ENCODE measurements at regions not wholly inside any gene's neighbourhood (a gene's known extent, or its start where the extent isn't known, plus 50 kb on each side); places are given as distances from the start of the nearest gene placed in this dataset.

DNA sequence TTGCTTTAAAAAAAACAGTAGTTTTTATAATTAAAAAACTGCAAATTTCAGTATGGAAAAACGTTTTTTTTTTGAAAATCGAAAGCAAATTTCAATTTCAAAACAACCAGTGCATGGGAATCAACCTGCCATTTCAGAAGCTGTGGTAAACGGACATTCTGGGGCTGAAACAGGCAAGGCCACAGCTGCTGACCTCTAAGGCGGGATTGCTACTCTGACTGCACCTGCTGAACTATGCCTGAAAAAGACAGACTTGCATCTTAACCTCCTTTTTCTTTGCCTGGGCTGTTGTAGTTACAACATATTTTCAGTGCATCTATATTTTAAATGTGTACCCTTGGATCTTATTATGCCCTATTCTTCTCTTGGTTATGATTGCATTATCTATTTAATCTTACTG is 303.0 kb upstream of the SP8 start:
- H3K4me1 ChIP-seq, result no peaks in the 10 kb centered on the region
- TF ChIP-seq, protein P1, sequence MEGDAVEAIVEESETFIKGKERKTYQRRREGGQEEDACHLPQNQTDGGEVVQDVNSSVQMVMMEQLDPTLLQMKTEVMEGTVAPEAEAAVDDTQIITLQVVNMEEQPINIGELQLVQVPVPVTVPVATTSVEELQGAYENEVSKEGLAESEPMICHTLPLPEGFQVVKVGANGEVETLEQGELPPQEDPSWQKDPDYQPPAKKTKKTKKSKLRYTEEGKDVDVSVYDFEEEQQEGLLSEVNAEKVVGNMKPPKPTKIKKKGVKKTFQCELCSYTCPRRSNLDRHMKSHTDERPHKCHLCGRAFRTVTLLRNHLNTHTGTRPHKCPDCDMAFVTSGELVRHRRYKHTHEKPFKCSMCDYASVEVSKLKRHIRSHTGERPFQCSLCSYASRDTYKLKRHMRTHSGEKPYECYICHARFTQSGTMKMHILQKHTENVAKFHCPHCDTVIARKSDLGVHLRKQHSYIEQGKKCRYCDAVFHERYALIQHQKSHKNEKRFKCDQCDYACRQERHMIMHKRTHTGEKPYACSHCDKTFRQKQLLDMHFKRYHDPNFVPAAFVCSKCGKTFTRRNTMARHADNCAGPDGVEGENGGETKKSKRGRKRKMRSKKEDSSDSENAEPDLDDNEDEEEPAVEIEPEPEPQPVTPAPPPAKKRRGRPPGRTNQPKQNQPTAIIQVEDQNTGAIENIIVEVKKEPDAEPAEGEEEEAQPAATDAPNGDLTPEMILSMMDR (IDR thresholded peaks at IDR 0.05; ENCODE audit: low read depth, low read length), result no peak
- no peak for DNase-seq

DNA sequence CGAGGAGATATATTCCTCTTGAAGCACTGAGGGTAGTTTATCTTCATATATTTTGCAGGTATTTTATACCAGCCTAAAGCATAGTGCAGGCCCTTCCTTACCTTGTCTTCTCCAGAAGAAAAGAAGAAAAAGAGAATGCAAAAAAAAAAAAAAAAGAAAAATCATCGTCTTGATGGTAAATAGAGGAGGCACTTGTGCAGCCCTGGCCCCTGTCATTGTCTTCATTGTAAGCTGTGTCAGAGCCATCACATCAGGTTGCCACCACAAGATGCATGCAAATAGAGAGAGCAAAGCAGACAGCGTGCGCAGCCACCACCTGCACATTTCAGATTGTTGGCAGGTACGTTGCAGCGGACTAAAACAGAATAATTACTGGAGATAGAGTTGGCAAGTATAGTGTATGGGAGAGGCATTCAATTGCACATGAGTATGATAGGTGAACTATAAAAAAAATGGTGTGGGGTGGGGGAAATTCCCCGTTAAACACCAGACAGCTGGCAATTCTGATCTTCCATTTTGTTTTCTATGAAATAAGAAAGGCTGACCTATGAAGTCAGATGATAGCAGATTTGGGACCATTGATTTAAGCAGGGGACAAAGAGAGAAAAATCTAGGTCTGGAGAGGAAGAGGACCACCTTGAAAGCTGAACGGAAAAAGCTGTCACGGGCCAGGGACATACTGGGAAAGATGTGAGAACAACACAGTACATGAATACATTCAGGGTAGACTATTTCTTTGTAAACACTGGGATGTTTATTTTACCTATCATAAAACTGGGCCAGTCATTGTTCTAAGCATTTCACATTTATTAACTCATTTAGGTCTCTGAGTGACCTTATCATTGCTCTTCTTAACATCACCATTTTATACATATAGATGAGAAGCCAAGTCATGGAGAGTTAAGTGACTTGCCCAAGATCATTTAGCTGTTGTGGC is 306.3 kb upstream of the SP8 start:
- TF ChIP-seq, protein P1 (IDR thresholded peaks at IDR 0.05; ENCODE audit: low read depth, low read length), result no peak
- DNase-seq, result no peak
- H3K4me3 ChIP-seq (ENCODE audit: low read depth, low read length), result no peak overlapping the region
- no peaks in the 10 kb centered on the region for H3K27me3 ChIP-seq
- no peaks in the 10 kb centered on the region for H3K9me3 ChIP-seq
- H3K36me3 ChIP-seq, result no peaks in the 10 kb centered on the region
- no peaks in the 10 kb centered on the region for H3K4me1 ChIP-seq

More for the DNA sequence above, 303.0 kb upstream of the SP8 start:
- Histone ChIP-seq H3K36me3 (no peaks in the 10 kb centered on the region), H3K27me3 (no peaks in the 10 kb centered on the region), H3K9me3 (no peaks in the 10 kb centered on the region), H3K4me3 (ENCODE audit: low read depth, low read length) (no peak overlapping the region)

DNA sequence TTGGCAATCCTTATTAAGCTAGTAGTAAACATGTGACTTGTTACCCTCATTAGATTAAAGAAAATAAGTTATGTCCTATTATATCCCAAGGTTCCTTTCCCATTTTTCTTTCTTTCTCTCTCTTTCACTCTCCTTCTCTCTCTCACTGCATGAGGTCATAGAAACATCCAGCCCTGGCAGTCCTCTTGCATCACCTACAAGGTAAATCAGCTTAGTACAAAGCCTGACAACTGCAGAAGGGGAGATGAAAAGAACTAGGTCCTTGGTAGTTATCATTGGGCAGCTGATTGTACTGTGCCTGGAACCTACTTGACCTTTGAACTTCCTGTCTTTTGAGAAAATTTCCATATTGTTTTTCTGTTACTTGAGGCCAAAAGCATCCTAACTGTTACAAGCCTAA is 307.9 kb upstream of the SP8 start:
- no peaks in the 10 kb centered on the region for H3K9me3 ChIP-seq
- no peak overlapping the region for H3K4me3 ChIP-seq (ENCODE audit: low read depth, low read length)
- TF ChIP-seq, protein P1 (IDR thresholded peaks at IDR 0.05; ENCODE audit: low read depth, low read length), result no peak
- DNase-seq, result no peak
- H3K27me3 ChIP-seq, result no peaks in the 10 kb centered on the region
- no peaks in the 10 kb centered on the region for H3K36me3 ChIP-seq
- no peaks in the 10 kb centered on the region for H3K4me1 ChIP-seq

DNA sequence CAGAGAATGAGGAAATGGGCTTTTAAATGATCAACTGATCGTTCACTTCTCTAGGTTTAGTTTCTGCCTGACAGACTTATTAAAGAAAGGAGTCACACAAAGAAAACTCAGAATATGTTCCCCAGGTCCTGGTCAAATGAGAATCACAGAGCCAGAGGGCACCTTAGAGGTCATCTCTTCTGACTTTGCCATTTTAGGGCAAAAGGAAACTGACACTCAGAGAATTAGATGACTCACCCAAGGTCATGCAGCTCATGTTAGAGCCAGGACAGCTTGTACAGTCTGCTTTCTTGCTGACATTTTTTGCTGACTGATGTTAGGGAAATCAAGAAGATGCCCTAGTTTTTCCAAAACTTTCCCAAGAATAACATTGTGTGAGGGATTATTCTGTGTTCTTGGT is 312.7 kb upstream of the SP8 start:
- TF ChIP-seq, protein P1 (IDR thresholded peaks at IDR 0.05; ENCODE audit: low read depth, low read length), result no peak
- Histone ChIP-seq H3K36me3 (no peaks in the 10 kb centered on the region), H3K9me3 (no peaks in the 10 kb centered on the region), H3K27me3 (no peaks in the 10 kb centered on the region), H3K4me3 (ENCODE audit: low read depth, low read length) (no peak overlapping the region), H3K4me1 (no peaks in the 10 kb centered on the region)
- no peak for DNase-seq

DNA sequence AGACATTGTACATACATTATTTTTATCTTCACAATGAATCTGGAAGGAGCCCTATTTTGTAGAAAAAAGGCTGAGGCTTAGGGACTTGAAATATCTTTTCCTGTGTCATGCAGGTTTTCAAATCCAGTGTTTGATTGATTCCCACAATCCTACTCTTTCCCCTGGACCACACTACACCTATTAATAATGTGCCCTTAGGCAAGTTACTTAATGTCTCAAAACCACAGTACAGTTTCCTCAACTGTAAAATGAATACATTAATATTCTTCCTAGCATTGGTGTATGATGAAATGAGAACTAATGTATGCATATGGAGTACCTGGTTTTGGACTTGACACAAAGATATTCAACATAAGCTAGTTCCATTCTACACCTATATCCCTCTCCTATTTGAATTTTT is 313.3 kb upstream of the SP8 start:
- H3K36me3 ChIP-seq, result no peaks in the 10 kb centered on the region
- no peaks in the 10 kb centered on the region for H3K4me1 ChIP-seq
- H3K9me3 ChIP-seq, result no peaks in the 10 kb centered on the region
- DNase-seq, result no peak
- TF ChIP-seq, protein P1 (IDR thresholded peaks at IDR 0.05; ENCODE audit: low read depth, low read length), result no peak
- H3K27me3 ChIP-seq, result no peaks in the 10 kb centered on the region
- H3K4me3 ChIP-seq (ENCODE audit: low read depth, low read length), result no peak overlapping the region

DNA sequence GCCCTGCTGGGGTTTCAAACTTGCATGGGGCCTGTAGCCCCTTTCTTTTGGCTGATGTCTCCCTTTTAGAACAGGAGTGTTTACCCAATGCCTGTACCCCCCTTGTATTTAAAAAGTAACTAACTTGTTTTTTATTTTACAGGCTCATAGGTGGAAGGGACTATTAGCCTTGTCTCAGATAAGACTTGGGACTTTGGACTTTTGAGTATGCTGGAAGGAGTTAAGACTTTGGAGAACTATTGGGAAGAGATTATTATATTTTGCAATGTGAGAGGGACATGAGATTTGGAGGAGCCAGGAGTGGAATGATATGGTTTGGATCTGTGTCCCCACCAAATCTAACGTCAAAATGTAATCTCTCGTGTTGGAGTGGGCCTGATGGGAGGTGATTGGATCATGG is 314.9 kb upstream of the SP8 start:
- no peak overlapping the region for H3K4me3 ChIP-seq (ENCODE audit: low read depth, low read length)
- TF ChIP-seq, protein P1 (IDR thresholded peaks at IDR 0.05; ENCODE audit: low read depth, low read length), result no peak

More for the DNA sequence above, 314.9 kb upstream of the SP8 start:
- H3K9me3 ChIP-seq, result no peaks in the 10 kb centered on the region
- H3K4me1 ChIP-seq, result no peaks in the 10 kb centered on the region
- no peak for DNase-seq
- no peaks in the 10 kb centered on the region for H3K36me3 ChIP-seq
- no peaks in the 10 kb centered on the region for H3K27me3 ChIP-seq

Data from BE2C (cell line).